Astrocyte (in vitro differentiated cells and primary cell): ENCODE measurements at regions not wholly inside any gene's neighbourhood (a gene's known extent, or its start where the extent isn't known, plus 50 kb on each side); places are given as distances from the start of the nearest gene placed in this dataset.
"Not testable (repeated sequence)": the region's sequence is repeated elsewhere in the genome, so short reads cannot be mapped to it uniquely, and the experiment has no call there.

Experiments used
- DNase-seq: peaks from one replicate; pipeline ENCODE4 v3.0.0-alpha.2; 2010; ENCODE audit warnings: low read depth
- FAIRE-seq: peaks from 2 replicates; lab custom pipeline; 2011; peaks lifted over from hg19 to GRCh38; lab: Jason Lieb, UNC
- H2AFZ ChIP-seq: 2 replicates; pipeline ENCODE4 v1.6.0; 2012; ENCODE audit warnings: low read depth, low read length, inconsistent platforms
- H3K27ac ChIP-seq: 2 replicates; pipeline ENCODE4 v1.5.1; 2011; ENCODE audit warnings: low read depth, low read length, inconsistent platforms
- H3K27me3 ChIP-seq: 2 replicates; pipeline ENCODE4 v1.6.0; 2011; ENCODE audit warnings: low read length, inconsistent platforms; ENCODE audit not compliant: insufficient read depth
- H3K36me3 ChIP-seq: 2 replicates; pipeline ENCODE4 v1.5.1; 2011; ENCODE audit warnings: low read length, inconsistent platforms; ENCODE audit not compliant: insufficient read depth
- H3K4me1 ChIP-seq: 2 replicates; pipeline ENCODE4 v1.5.1; 2011; ENCODE audit warnings: low read length, inconsistent platforms; ENCODE audit not compliant: insufficient read depth
- H3K4me2 ChIP-seq: 2 replicates; pipeline ENCODE4 v1.6.0; 2012; ENCODE audit warnings: low read length, inconsistent platforms
- H3K4me3 ChIP-seq: 2 replicates; pipeline ENCODE4 v1.5.1; 2011; ENCODE audit warnings: low read depth, mild to moderate bottlenecking, low read length, inconsistent platforms; ENCODE audit not compliant: insufficient read depth
- H3K79me2 ChIP-seq: 2 replicates; pipeline ENCODE4 v1.6.0; 2012; ENCODE audit warnings: mild to moderate bottlenecking, low read length, inconsistent platforms; ENCODE audit not compliant: insufficient read depth
- H3K9ac ChIP-seq: 2 replicates; pipeline ENCODE4 v1.6.0; 2012; ENCODE audit warnings: mild to moderate bottlenecking, low read length, inconsistent platforms
- H3K9me3 ChIP-seq: 2 replicates; pipeline ENCODE4 v1.5.1; 2012; ENCODE audit warnings: low read depth, mild to moderate bottlenecking, low read length, inconsistent platforms; ENCODE audit not compliant: insufficient read depth
- H4K20me1 ChIP-seq: 2 replicates; pipeline ENCODE4 v1.6.0; 2012; ENCODE audit warnings: low read length, inconsistent platforms; ENCODE audit not compliant: insufficient read depth
- H3K27ac Mint-ChIP-seq: one replicate; pipeline ENCODE4 v1.8.0; 2021; ENCODE audit warnings: mild to moderate bottlenecking, mixed read lengths; ENCODE audit not compliant: unreplicated experiment
- H3K27me3 Mint-ChIP-seq: one replicate; pipeline ENCODE4 v1.8.0; 2021; ENCODE audit warnings: low read depth, mixed read lengths; ENCODE audit not compliant: unreplicated experiment
- H3K36me3 Mint-ChIP-seq: one replicate; pipeline ENCODE4 v1.8.0; 2021; ENCODE audit warnings: low read depth, mixed read lengths; ENCODE audit not compliant: unreplicated experiment
- H3K4me1 Mint-ChIP-seq: one replicate; pipeline ENCODE4 v1.8.0; 2021; ENCODE audit warnings: low read depth, mixed read lengths; ENCODE audit not compliant: unreplicated experiment
- H3K4me3 Mint-ChIP-seq: one replicate; pipeline ENCODE4 v1.8.0; 2021; ENCODE audit warnings: mild to moderate bottlenecking, moderate library complexity, mixed read lengths; ENCODE audit not compliant: unreplicated experiment
- H3K9me3 Mint-ChIP-seq: one replicate; pipeline ENCODE4 v1.8.0; 2021; ENCODE audit warnings: mild to moderate bottlenecking, mixed read lengths; ENCODE audit not compliant: unreplicated experiment
- EZH2 ChIP-seq: IDR thresholded peaks from 2 replicates; pipeline ENCODE4 v1.6.1; 2012; ENCODE audit warnings: mild to moderate bottlenecking, low read length, inconsistent platforms; ENCODE audit not compliant: insufficient read depth
- TF ChIP-seq, protein P1 (sequence below): IDR thresholded peaks from 2 replicates; pipeline ENCODE4 v1.5.1; 2011; ENCODE audit warnings: low read depth, mild to moderate bottlenecking, inconsistent platforms, low read length, moderate library complexity; ENCODE audit not compliant: insufficient read depth

DNA sequence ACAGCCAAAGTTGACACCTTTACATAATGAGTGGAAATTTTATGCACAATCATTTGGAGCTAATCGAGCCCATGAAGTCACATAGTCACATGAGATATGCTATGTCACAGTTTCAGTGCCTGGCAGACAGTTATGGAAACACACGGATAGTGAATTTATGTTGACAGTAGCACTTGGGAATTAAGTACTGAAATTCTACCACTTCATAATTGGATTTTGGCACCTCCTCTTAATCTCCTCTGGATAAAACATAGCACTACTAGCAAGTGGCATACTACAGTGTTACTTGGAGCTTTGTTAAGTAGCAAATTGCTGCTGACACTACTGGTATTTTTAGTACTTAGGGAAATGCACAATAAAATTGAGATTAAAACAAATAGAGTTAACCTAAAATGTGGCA lies 1679.4 kb downstream of the OTOL1 start:
- Histone ChIP-seq H4K20me1 (no peaks in the 10 kb centered on the region), H3K79me2 (no peaks in the 10 kb centered on the region), H3K4me3 (no peak overlapping the region), H3K36me3 (no peaks in the 10 kb centered on the region), H2AFZ (no peak overlapping the region), H3K9me3 (no peaks in the 10 kb centered on the region), H3K4me2 (no peak overlapping the region), H3K4me1 (no peaks in the 10 kb centered on the region), H3K27ac (no peak overlapping the region), H3K9ac (no peak overlapping the region), H3K27me3 (no peaks in the 10 kb centered on the region)
- Mint-ChIP-seq H3K4me1 (no peaks in the 10 kb centered on the region), H3K27me3 (no peaks in the 10 kb centered on the region), H3K4me3 (no peak overlapping the region), H3K36me3 (no peaks in the 10 kb centered on the region), H3K9me3 (peaks cover 2% of the 10 kb centered on the region), H3K27ac (no peak overlapping the region)
- DNase-seq, result no peak
- TF ChIP-seq, protein P1, sequence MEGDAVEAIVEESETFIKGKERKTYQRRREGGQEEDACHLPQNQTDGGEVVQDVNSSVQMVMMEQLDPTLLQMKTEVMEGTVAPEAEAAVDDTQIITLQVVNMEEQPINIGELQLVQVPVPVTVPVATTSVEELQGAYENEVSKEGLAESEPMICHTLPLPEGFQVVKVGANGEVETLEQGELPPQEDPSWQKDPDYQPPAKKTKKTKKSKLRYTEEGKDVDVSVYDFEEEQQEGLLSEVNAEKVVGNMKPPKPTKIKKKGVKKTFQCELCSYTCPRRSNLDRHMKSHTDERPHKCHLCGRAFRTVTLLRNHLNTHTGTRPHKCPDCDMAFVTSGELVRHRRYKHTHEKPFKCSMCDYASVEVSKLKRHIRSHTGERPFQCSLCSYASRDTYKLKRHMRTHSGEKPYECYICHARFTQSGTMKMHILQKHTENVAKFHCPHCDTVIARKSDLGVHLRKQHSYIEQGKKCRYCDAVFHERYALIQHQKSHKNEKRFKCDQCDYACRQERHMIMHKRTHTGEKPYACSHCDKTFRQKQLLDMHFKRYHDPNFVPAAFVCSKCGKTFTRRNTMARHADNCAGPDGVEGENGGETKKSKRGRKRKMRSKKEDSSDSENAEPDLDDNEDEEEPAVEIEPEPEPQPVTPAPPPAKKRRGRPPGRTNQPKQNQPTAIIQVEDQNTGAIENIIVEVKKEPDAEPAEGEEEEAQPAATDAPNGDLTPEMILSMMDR, result no peak
- no peak for TF ChIP-seq EZH2
- FAIRE-seq, result no peak

DNA sequence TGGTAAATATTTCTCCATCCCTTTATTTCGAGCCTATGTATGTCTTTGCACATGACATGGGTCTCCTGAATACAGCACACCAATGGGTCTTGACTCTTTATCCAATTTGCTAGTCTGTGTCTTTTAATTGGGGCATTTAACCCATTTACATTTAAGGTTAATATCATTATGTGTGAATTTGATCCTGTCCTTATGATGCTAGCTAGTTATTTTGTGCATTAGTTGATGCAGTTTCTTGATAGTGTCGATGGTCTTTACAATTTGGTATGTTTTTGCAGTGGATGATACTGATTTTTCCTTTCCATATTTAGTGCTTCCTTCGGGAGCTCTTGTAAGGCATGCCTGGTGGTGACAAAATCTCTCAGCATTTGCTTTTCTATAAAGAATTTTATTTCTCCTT lies 1675.9 kb downstream of the OTOL1 start:
- not testable (repeated sequence) for H3K4me2 ChIP-seq, H2AFZ ChIP-seq, H4K20me1 ChIP-seq, H3K27ac ChIP-seq, H3K4me1 Mint-ChIP-seq, DNase-seq, H3K4me3 ChIP-seq, H3K27me3 ChIP-seq, H3K27ac Mint-ChIP-seq, H3K9ac ChIP-seq, H3K36me3 ChIP-seq, H3K4me1 ChIP-seq, H3K79me2 ChIP-seq, H3K9me3 Mint-ChIP-seq, FAIRE-seq, H3K27me3 Mint-ChIP-seq, H3K9me3 ChIP-seq, H3K4me3 Mint-ChIP-seq, H3K36me3 Mint-ChIP-seq

DNA sequence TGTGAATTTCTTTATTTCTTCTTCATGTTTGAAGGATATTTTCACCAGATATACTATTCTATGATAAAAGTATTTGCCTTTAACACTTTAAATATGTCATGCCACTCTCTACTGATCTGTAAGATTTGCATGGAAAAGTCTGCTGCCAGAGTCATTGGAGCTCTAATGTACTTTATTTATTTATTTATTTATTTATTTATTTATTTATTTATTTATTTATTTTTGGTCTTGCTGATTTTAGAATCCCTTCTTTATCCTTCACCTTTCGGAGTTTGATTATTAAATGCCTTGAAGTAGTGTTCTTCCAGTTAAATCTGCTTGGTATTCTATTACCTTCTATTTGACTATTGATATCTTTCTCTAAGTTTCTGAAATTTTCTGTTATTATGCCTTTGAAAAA lies 1669.6 kb downstream of the OTOL1 start:
- Mint-ChIP-seq H3K4me1 (no peaks in the 10 kb centered on the region), H3K27me3 (no peaks in the 10 kb centered on the region), H3K4me3 (no peak overlapping the region), H3K27ac (no peak overlapping the region), H3K9me3 (peaks cover 6% of the 10 kb centered on the region), H3K36me3 (no peaks in the 10 kb centered on the region)
- Histone ChIP-seq H3K4me2 (no peak overlapping the region), H3K36me3 (no peaks in the 10 kb centered on the region), H2AFZ (no peak overlapping the region), H3K4me3 (no peak overlapping the region), H3K4me1 (no peaks in the 10 kb centered on the region), H3K27ac (no peak overlapping the region), H3K9me3 (peaks cover 5% of the 10 kb centered on the region), H3K9ac (no peak overlapping the region), H3K79me2 (no peaks in the 10 kb centered on the region), H3K27me3 (no peaks in the 10 kb centered on the region), H4K20me1 (no peaks in the 10 kb centered on the region)
- TF ChIP-seq EZH2, result no peak
- TF ChIP-seq, protein P1, result no peak
- FAIRE-seq (no peak), DNase-seq (no peak)
